Stimulated activated naive B cell treated with anti-CD40 and anti-IgM and Interleukin-4, amounts not matched to agents 10 μg/mL and 1 μg/mL and 100 μg/mL, for 72 hours (primary cell): ENCODE measurements at regions not wholly inside any gene's neighbourhood (a gene's known extent, or its start where the extent isn't known, plus 50 kb on each side); places are given as distances from the start of the nearest gene placed in this dataset.
"Not testable (repeated sequence)": the region's sequence is repeated elsewhere in the genome, so short reads cannot be mapped to it uniquely, and the experiment has no call there.

Source experiments
- ATAC-seq, 2 donors: fragments of 150-1000 bp; cut with Tn5 transposase; replicated peaks; 2 replicates each; pipeline ENCODE4 v1.10.0; 2021; ENCODE audit warnings: moderate library complexity in 1 of 2
- DNase-seq: peaks from one replicate; pipeline ENCODE4 v3.0.0; 2021
- H3K27ac Mint-ChIP-seq: one replicate; pipeline ENCODE4 v1.8.0; 2022; ENCODE audit warnings: mild to moderate bottlenecking, mixed read lengths
- H3K27me3 Mint-ChIP-seq, 2 donors: one replicate each; pipeline ENCODE4 v1.8.0; 2022; ENCODE audit warnings: mixed read lengths in 2 of 2
- H3K36me3 Mint-ChIP-seq, 2 donors: one replicate each; pipeline ENCODE4 v1.8.0; 2022; ENCODE audit warnings: mixed read lengths in 2 of 2, mild to moderate bottlenecking in 1 of 2
- H3K4me1 Mint-ChIP-seq, 2 donors: one replicate each; pipeline ENCODE4 v1.8.0; 2022; ENCODE audit warnings: mixed read lengths in 2 of 2, mild to moderate bottlenecking in 1 of 2
- H3K4me3 Mint-ChIP-seq, 2 donors: one replicate each; pipeline ENCODE4 v1.8.0; 2022; ENCODE audit warnings: mild to moderate bottlenecking in 2 of 2, mixed read lengths in 2 of 2, moderate library complexity in 1 of 2
- H3K9me3 Mint-ChIP-seq, 2 donors: one replicate each; pipeline ENCODE4 v1.8.0; 2022; ENCODE audit warnings: mixed read lengths in 2 of 2, mild to moderate bottlenecking in 1 of 2

GRCh38 chr14:37697489-37698121 is 102.2 kb downstream of the TTC6 start:
- Mint-ChIP-seq H3K27me3 (no peaks in the 10 kb centered on the region), H3K4me3 (no peak overlapping the region), H3K9me3 (peaks cover 9 to 10% of the 10 kb centered on the region in 2 donors)

GRCh38 chr14:37698840-37699777 is 103.7 kb downstream of the TTC6 start:
- Mint-ChIP-seq H3K9me3 (peaks cover 3 to 4% of the 10 kb centered on the region in 2 donors), H3K27me3 (no peaks in the 10 kb centered on the region), H3K4me1 (no peaks in the 10 kb centered on the region), H3K4me3 (no peak overlapping the region), H3K27ac (no peak overlapping the region), H3K36me3 (no peaks in the 10 kb centered on the region)
- no peak for DNase-seq
- ATAC-seq = no peak

More at GRCh38 chr14:37697489-37698121, 102.2 kb downstream of the TTC6 start:
- ATAC-seq = no peak
- H3K4me1 Mint-ChIP-seq = no peaks in the 10 kb centered on the region
- H3K36me3 Mint-ChIP-seq = peaks cover 0 to 1% of the 10 kb centered on the region in 2 donors
- no peak for DNase-seq
- H3K27ac Mint-ChIP-seq = no peak overlapping the region

- no peaks in the 10 kb centered on the region for H3K36me3 Mint-ChIP-seq
- ATAC-seq (no peak), DNase-seq (no peak)
- H3K9me3 Mint-ChIP-seq = peaks cover 0 to 2% of the 10 kb centered on the region in 2 donors
- no peak overlapping the region for H3K27ac Mint-ChIP-seq
- H3K27me3 Mint-ChIP-seq = no peaks in the 10 kb centered on the region
- no peaks in the 10 kb centered on the region for H3K4me1 Mint-ChIP-seq
- no peak overlapping the region for H3K4me3 Mint-ChIP-seq
Measured at GRCh38 chr14:37707716-37708115, 112.3 kb downstream of the TTC6 start.

GRCh38 chr14:37708481-37708880 is 113.1 kb downstream of the TTC6 start:
- Mint-ChIP-seq H3K27ac (no peak overlapping the region), H3K27me3 (no peaks in the 10 kb centered on the region), H3K4me1 (no peaks in the 10 kb centered on the region), H3K9me3 (peaks cover 0 to 2% of the 10 kb centered on the region in 2 donors), H3K4me3 (no peak overlapping the region), H3K36me3 (no peaks in the 10 kb centered on the region)
- ATAC-seq = no peak
- DNase-seq = no peak

- no peak overlapping the region for H3K27ac Mint-ChIP-seq
- no peaks in the 10 kb centered on the region for H3K4me1 Mint-ChIP-seq
- H3K4me3 Mint-ChIP-seq = no peak overlapping the region
- H3K9me3 Mint-ChIP-seq = peaks cover 0 to 2% of the 10 kb centered on the region in 2 donors
- DNase-seq = no peak
- no peaks in the 10 kb centered on the region for H3K36me3 Mint-ChIP-seq
- H3K27me3 Mint-ChIP-seq = no peaks in the 10 kb centered on the region
- ATAC-seq = no peak
Measured at GRCh38 chr14:37709419-37710195, 114.2 kb downstream of the TTC6 start.

GRCh38 chr14:37711356-37711830 is 116.0 kb downstream of the TTC6 start:
- ATAC-seq = no peak
- Mint-ChIP-seq H3K27ac (no peak overlapping the region), H3K4me1 (no peaks in the 10 kb centered on the region), H3K27me3 (no peaks in the 10 kb centered on the region), H3K9me3 (peaks cover 0 to 2% of the 10 kb centered on the region in 2 donors), H3K36me3 (no peaks in the 10 kb centered on the region), H3K4me3 (no peak overlapping the region)
- DNase-seq = no peak

- Mint-ChIP-seq H3K27ac (no peak overlapping the region), H3K4me3 (no peak overlapping the region), H3K27me3 (no peaks in the 10 kb centered on the region), H3K9me3 (peaks cover 0 to 2% of the 10 kb centered on the region in 2 donors), H3K36me3 (no peaks in the 10 kb centered on the region), H3K4me1 (no peaks in the 10 kb centered on the region)
- ATAC-seq (no peak), DNase-seq (no peak)
Measured at GRCh38 chr14:37711831-37712475, 116.5 kb downstream of the TTC6 start.

GRCh38 chr14:37712476-37712860 is 117.0 kb downstream of the TTC6 start:
- H3K27me3 Mint-ChIP-seq, H3K4me1 Mint-ChIP-seq, H3K4me3 Mint-ChIP-seq, ATAC-seq, DNase-seq, H3K27ac Mint-ChIP-seq, H3K36me3 Mint-ChIP-seq, H3K9me3 Mint-ChIP-seq: not testable (repeated sequence)

GRCh38 chr14:37712976-37713431 is 117.6 kb downstream of the TTC6 start:
- H3K4me1 Mint-ChIP-seq = no peaks in the 10 kb centered on the region
- H3K36me3 Mint-ChIP-seq = no peaks in the 10 kb centered on the region
- H3K9me3 Mint-ChIP-seq = peaks cover 0 to 2% of the 10 kb centered on the region in 2 donors
- no peak overlapping the region for H3K27ac Mint-ChIP-seq
- H3K4me3 Mint-ChIP-seq = no peak overlapping the region
- DNase-seq (no peak), ATAC-seq (no peak)
- H3K27me3 Mint-ChIP-seq = no peaks in the 10 kb centered on the region

GRCh38 chr14:37720131-37720530 is 124.7 kb downstream of the TTC6 start:
- Mint-ChIP-seq H3K36me3 (no peaks in the 10 kb centered on the region), H3K27ac (no peak overlapping the region), H3K9me3 (no peaks in the 10 kb centered on the region), H3K4me1 (no peaks in the 10 kb centered on the region), H3K27me3 (no peaks in the 10 kb centered on the region), H3K4me3 (no peak overlapping the region)
- ATAC-seq (no peak), DNase-seq (no peak)

- H3K4me1 Mint-ChIP-seq = no peaks in the 10 kb centered on the region
- no peak overlapping the region for H3K4me3 Mint-ChIP-seq
- DNase-seq (no peak), ATAC-seq (no peak)
- H3K27ac Mint-ChIP-seq = no peak overlapping the region
- H3K27me3 Mint-ChIP-seq = no peaks in the 10 kb centered on the region
- no peaks in the 10 kb centered on the region for H3K9me3 Mint-ChIP-seq
- no peaks in the 10 kb centered on the region for H3K36me3 Mint-ChIP-seq
Measured at GRCh38 chr14:37721976-37722659, 126.7 kb downstream of the TTC6 start.

- no peak for DNase-seq
- no peaks in the 10 kb centered on the region for H3K4me1 Mint-ChIP-seq
- no peaks in the 10 kb centered on the region for H3K27me3 Mint-ChIP-seq
- no peak overlapping the region for H3K4me3 Mint-ChIP-seq
- no peaks in the 10 kb centered on the region for H3K36me3 Mint-ChIP-seq
- H3K9me3 Mint-ChIP-seq = no peaks in the 10 kb centered on the region
- no peak for ATAC-seq
- H3K27ac Mint-ChIP-seq = no peak overlapping the region
Measured at GRCh38 chr14:37723515-37723914, 128.1 kb downstream of the TTC6 start.

GRCh38 chr14:37726708-37727107 is 131.3 kb downstream of the TTC6 start:
- ATAC-seq = no peak
- Mint-ChIP-seq H3K4me1 (no peaks in the 10 kb centered on the region), H3K36me3 (no peaks in the 10 kb centered on the region), H3K4me3 (no peak overlapping the region), H3K9me3 (no peaks in the 10 kb centered on the region), H3K27ac (no peak overlapping the region), H3K27me3 (no peaks in the 10 kb centered on the region)
- no peak for DNase-seq
